BLaER1 treated with 17β-estradiol and CSF1 and Interleukin-3, amounts not matched to agents 10 nM and 100 nM (cell line): ENCODE measurements at regions not wholly inside any gene's neighbourhood (a gene's known extent, or its start where the extent isn't known, plus 50 kb on each side); places are given as distances from the start of the nearest gene placed in this dataset.

Source experiments
- H3K27ac ChIP-seq, 11 experiments: shearing (Covaris generic); formaldehyde crosslinking; 2 replicates each; pipeline ENCODE4 v1.8.1; 2022
- H3K27me3 ChIP-seq, 11 experiments: shearing (Covaris generic); formaldehyde crosslinking; 2 replicates each; pipeline ENCODE4 v1.8.1; 2022
- H3K36me3 ChIP-seq, 11 experiments: shearing (Covaris generic); formaldehyde crosslinking; 2 replicates each; pipeline ENCODE4 v1.8.1; 2022
- H3K4me1 ChIP-seq, 10 experiments: shearing (Covaris generic); formaldehyde crosslinking; 2 replicates each; pipeline ENCODE4 v1.8.1; 2022
- H3K4me2 ChIP-seq, 11 experiments: shearing (Covaris generic); formaldehyde crosslinking; 2 replicates each; pipeline ENCODE4 v1.8.1; 2022
- H3K4me3 ChIP-seq, 10 experiments: shearing (Covaris generic); formaldehyde crosslinking; 2 replicates each; pipeline ENCODE4 v1.8.1; 2022
- H3K9ac ChIP-seq, 11 experiments: shearing (Covaris generic); formaldehyde crosslinking; 2 replicates each; pipeline ENCODE4 v1.8.1; 2022
- H3K9me3 ChIP-seq, 11 experiments: shearing (Covaris generic); formaldehyde crosslinking; replicated peaks in 1 of 11; 2 replicates each; pipeline ENCODE4 v1.8.1; 2022
- H4K20me1 ChIP-seq, 11 experiments: shearing (Covaris generic); formaldehyde crosslinking; 2 replicates each; pipeline ENCODE4 v1.8.1; 2022
- Cebpa-rat ChIP-seq, 11 experiments: shearing (Covaris generic); IDR thresholded peaks; 2 replicates each; pipeline ENCODE4 v1.8.1; 2022

DNA sequence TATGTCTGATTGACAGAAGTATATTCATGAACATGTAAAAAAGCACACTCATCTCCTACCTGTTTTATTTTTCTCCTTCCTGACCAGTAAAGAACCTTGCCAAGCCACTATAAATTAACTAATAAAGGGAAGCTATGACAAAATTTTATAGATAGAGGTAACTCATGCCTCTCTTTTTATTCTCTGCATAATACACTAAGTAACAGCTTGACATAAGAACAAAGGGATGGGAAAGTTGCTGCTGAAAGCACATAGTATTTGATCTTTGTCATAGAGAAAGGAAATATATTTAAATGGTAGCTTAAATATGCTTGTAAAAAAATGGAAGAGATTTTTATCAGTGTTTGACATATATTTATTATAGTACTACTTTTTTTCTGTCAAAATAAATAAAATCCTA lies 1065.7 kb upstream of the CDH9 start:
- TF ChIP-seq Cebpa-rat (IDR thresholded peaks at IDR 0.05): no peak
- H3K27me3 ChIP-seq: no peaks in the 10 kb centered on the region
- no peaks in the 10 kb centered on the region for H4K20me1 ChIP-seq
- H3K27ac ChIP-seq: no peak overlapping the region
- H3K4me3 ChIP-seq: no peak overlapping the region
- no peaks in the 10 kb centered on the region for H3K9me3 ChIP-seq
- no peaks in the 10 kb centered on the region for H3K4me1 ChIP-seq
- H3K9ac ChIP-seq: no peak overlapping the region
- no peaks in the 10 kb centered on the region for H3K36me3 ChIP-seq
- no peak overlapping the region for H3K4me2 ChIP-seq

DNA sequence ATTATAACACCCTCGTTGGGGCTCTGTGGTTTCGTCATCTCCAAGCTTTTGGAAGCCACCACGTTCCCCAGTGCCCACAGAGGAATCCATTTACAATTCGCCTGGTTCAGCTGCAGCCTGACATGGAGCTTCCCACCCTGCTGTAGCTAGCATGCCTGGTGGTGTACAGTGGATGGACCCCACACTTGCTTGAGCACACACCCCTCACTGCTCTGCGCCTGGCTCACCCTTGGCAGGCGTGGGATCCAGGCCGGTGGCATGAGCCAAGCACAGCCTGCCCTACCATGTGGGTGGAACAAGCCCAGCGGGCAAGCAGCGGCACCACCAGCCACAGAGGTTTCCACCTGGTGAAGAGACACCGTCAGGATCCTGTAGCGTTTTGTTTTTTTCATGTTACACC lies 1045.7 kb upstream of the CDH9 start:
- no peak for TF ChIP-seq Cebpa-rat (IDR thresholded peaks at IDR 0.05)
- Histone ChIP-seq H3K4me2 (no peak overlapping the region), H3K9ac (no peak overlapping the region), H3K4me1 (no peaks in the 10 kb centered on the region), H4K20me1 (no peaks in the 10 kb centered on the region), H3K9me3 (no peaks in the 10 kb centered on the region), H3K27ac (no peak overlapping the region), H3K36me3 (no peaks in the 10 kb centered on the region), H3K4me3 (no peak overlapping the region), H3K27me3 (no peaks in the 10 kb centered on the region)

DNA sequence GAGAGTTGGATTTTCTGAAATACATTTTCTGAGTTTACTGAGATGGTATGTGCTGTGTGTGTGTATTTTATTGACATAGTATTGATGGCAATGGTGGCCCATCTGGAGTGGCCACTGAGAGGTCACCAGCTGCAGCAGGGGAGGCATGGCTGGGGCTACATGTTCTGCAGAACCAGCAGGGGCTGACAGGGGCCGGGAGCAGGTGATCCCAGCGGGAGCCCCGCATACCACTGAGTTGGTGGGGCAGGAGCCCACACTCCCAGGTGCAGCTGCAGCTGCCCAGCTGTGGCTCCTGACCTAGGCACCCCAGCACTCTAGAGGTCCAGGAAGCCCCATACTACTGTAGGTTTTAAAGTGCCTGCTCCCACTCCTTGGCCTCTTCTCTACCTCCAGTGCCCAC lies 1044.2 kb upstream of the CDH9 start:
- no peaks in the 10 kb centered on the region for H3K4me1 ChIP-seq
- peaks cover 3 to 6% (median 5%) of the 10 kb centered on the region in 11 experiments; a peak in 19 of 22 replicates for H3K9me3 ChIP-seq
- no peak overlapping the region for H3K9ac ChIP-seq
- H3K27ac ChIP-seq: no peak overlapping the region
- no peaks in the 10 kb centered on the region for H3K27me3 ChIP-seq
- H3K36me3 ChIP-seq: no peaks in the 10 kb centered on the region
- no peaks in the 10 kb centered on the region for H4K20me1 ChIP-seq
- H3K4me2 ChIP-seq: no peak overlapping the region
- H3K4me3 ChIP-seq: no peak overlapping the region
- TF ChIP-seq Cebpa-rat (IDR thresholded peaks at IDR 0.05): no peak

DNA sequence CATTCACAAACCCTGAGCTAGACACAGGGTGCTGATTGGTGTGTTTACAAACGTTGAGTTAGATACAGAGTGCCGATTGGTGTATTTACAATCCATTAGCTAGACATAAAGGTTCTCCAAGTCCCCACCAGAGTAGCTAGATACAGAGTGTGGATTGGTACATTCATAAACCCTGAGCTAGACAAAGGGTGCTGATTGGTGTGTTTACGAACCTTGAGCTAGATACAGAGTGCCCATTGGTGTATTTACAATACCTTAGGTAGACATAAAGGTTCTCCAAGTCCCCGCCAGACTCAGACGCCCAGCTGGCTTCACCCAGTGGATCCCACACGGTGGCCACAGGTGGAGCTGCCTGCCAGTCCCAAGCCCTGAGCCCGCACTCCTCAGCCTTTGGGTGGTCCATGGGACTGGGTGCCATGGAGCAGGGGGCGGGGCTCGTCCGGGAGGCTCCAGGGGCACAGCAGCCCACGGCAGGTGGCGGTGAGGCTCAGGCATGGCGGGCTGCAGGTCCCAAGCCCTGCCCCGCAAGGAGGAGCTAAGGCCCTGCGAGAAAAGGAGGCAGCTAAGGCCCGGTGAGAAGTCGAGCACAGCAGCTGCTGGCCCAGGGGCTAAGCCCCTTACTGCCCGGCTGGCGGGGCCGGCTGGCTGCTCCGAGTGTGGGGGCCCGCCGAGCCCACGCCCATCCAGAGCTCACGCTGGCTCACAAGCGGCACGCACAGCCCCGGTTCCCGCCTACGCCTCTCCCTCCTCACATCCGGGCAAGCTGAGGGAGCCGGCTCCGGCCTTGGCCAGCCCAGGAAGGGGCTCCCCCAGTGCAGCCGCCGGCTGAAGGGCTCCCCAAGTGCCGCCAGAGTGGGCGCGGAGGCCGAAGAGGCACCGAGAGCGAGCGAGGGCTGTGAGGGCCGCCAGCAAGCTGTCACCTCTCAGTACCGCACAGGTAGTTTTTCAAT lies 1039.2 kb upstream of the CDH9 start:
- no peaks in the 10 kb centered on the region for H3K4me1 ChIP-seq
- TF ChIP-seq Cebpa-rat (IDR thresholded peaks at IDR 0.05): no peak

DNA sequence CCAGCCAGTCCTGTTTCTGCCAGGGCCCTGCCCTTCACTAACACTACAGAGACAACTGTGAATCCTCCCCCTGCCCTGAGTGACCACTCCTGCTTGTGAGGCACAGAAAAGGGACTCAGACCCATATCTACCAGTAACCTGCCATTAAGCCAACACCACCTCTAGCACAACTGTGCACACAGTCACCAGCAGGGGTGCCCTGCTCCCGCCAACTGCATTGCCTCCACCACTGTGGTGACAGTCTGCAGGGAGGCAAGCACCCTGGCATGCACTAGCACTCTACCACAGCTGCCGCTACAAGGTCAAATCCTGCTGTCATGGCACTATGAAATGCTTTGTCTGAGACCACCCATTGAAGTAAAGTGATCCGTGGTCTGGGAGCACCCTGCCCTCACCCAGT lies 1028.5 kb upstream of the CDH9 start:
- H3K4me2 ChIP-seq: no peak overlapping the region
- no peaks in the 10 kb centered on the region for H3K27me3 ChIP-seq
- H4K20me1 ChIP-seq: no peaks in the 10 kb centered on the region
- no peak overlapping the region for H3K27ac ChIP-seq
- H3K4me1 ChIP-seq: no peaks in the 10 kb centered on the region
- no peak overlapping the region for H3K9ac ChIP-seq
- TF ChIP-seq Cebpa-rat (IDR thresholded peaks at IDR 0.05): no peak
- peaks cover 0 to 4% (median 0%) of the 10 kb centered on the region in 11 experiments; a peak in 1 of 22 replicates for H3K9me3 ChIP-seq
- no peak overlapping the region for H3K4me3 ChIP-seq
- no peaks in the 10 kb centered on the region for H3K36me3 ChIP-seq

More for the DNA sequence above, 1039.2 kb upstream of the CDH9 start:
- Histone ChIP-seq H3K9ac (no peak overlapping the region), H3K36me3 (no peaks in the 10 kb centered on the region), H4K20me1 (no peaks in the 10 kb centered on the region), H3K27ac (no peak overlapping the region), H3K4me2 (no peak overlapping the region), H3K27me3 (no peaks in the 10 kb centered on the region), H3K4me3 (no peak overlapping the region), H3K9me3 (peaks cover 10 to 17% (median 14%) of the 10 kb centered on the region in 11 experiments; a peak in 20 of 22 replicates)

DNA sequence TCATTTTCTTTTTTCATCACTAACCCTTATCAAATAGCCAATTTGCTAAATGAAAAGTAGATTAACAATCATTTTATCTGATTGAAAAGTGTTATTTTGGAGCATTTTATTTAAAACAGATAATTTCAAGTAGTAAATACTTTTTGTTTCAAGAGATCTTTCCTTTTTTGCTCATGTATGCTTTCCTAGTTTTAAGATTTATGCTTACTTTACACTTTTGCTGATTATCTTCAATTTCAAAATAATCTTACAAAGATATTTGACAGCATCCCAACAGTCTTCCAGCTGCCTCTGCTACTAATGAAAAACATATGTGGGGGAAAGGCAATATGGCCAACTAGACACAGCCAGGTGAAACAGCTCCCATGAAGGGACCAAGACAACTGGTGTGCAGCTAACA lies 1027.3 kb upstream of the CDH9 start:
- Histone ChIP-seq H3K4me2 (no peak overlapping the region), H3K27me3 (no peaks in the 10 kb centered on the region), H3K4me3 (no peak overlapping the region), H3K9me3 (peaks cover 0 to 4% (median 0%) of the 10 kb centered on the region in 11 experiments; a peak in 1 of 22 replicates), H3K4me1 (no peaks in the 10 kb centered on the region), H4K20me1 (no peaks in the 10 kb centered on the region), H3K27ac (no peak overlapping the region), H3K36me3 (no peaks in the 10 kb centered on the region), H3K9ac (no peak overlapping the region)
- TF ChIP-seq Cebpa-rat (IDR thresholded peaks at IDR 0.05): no peak

DNA sequence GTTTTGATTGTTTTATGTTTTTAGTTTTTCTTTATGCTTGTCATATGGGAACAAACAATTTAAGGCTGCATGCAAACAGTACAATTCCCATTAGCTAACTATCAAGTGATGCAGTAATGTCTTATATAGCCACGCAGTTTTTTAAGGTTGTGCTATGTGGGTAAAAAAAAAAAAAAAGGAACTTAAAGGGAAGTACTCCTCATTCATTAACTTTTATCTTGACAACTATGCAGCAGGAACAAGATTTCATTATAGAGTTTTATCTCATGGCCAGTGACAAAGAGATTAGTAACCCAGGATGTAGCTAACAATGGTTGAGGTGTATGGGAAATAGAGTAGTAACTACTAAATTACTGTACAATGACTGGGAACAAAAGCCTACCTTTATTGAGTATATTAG lies 1008.2 kb upstream of the CDH9 start:
- no peaks in the 10 kb centered on the region for H3K36me3 ChIP-seq
- no peak overlapping the region for H3K4me3 ChIP-seq
- TF ChIP-seq Cebpa-rat (IDR thresholded peaks at IDR 0.05): no peak
- no peaks in the 10 kb centered on the region for H4K20me1 ChIP-seq
- H3K4me1 ChIP-seq: no peaks in the 10 kb centered on the region
- H3K9ac ChIP-seq: no peak overlapping the region
- H3K27me3 ChIP-seq: no peaks in the 10 kb centered on the region
- no peak overlapping the region for H3K4me2 ChIP-seq
- H3K9me3 ChIP-seq: no peaks in the 10 kb centered on the region
- H3K27ac ChIP-seq: no peak overlapping the region

DNA sequence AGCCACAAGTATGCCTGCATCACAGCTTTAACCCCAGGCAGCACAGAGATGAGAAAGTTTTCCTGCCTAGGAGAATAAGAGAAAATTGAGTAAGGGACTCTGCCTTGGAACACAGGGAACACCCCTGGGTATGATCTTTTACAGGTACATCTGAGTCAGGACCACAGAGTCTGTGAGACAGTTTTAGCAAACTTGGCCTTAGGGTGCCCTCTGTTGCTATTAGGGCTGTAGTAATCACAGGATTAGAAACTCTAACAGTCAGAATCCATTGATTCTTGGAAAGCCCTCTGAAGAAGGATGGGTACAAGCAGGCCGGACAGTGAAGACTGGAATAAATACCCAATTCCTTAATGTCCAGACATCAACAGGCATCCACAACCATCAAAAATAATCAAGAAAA lies 989.5 kb upstream of the CDH9 start:
- no peaks in the 10 kb centered on the region for H3K4me1 ChIP-seq
- no peaks in the 10 kb centered on the region for H3K27me3 ChIP-seq
- H3K36me3 ChIP-seq: no peaks in the 10 kb centered on the region
- no peak for TF ChIP-seq Cebpa-rat (IDR thresholded peaks at IDR 0.05)
- H3K4me3 ChIP-seq: no peak overlapping the region
- no peak overlapping the region for H3K4me2 ChIP-seq
- H4K20me1 ChIP-seq: no peaks in the 10 kb centered on the region
- H3K9ac ChIP-seq: no peak overlapping the region
- H3K9me3 ChIP-seq: peaks cover 16 to 25% (median 20%) of the 10 kb centered on the region in 11 experiments; a peak in 21 of 22 replicates
- H3K27ac ChIP-seq: no peak overlapping the region

DNA sequence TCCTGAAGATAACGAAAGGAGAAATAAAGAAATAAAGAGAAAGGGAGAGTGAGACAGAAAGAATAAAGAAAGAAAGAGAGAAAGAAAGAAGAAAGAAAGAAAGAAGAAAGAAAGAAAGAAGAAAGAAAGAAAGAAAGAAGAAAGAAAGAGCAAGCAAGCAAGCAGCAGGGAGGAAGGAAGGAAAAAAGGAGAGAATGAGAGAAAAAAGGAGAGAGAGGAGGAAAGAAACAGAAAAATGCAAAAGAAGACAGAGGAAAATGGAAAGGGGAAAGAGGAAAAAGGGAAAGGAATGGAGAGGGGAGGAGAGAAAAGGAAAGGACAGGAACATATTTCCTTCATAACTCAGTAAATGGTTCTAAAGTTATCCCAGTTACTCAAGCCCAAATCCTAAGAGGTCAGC lies 978.8 kb upstream of the CDH9 start:
- TF ChIP-seq Cebpa-rat (IDR thresholded peaks at IDR 0.05): no peak
- H3K9ac ChIP-seq: no peak overlapping the region

DNA sequence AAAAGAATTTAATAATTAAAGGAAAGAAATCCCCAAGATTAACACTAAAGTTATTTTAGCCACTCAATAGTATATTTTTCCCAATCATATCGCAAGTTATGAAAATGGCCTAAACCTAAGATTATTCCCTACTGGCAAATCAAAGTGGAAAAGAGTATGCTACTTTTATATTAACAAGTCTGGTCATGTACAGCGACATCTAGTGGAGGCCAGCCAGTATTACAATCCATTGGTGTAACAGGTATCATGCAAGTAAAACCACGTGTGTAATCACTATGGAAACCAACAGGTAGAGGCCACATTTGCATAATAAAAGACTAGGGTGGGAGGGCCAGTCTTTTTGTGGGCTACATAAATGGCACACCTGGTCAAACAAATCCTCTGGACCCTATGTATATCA lies 976.4 kb upstream of the CDH9 start:
- Histone ChIP-seq H3K27ac (no peak overlapping the region), H3K36me3 (no peaks in the 10 kb centered on the region), H3K27me3 (no peaks in the 10 kb centered on the region), H3K4me2 (no peak overlapping the region), H3K9me3 (peaks cover 37 to 55% (median 52%) of the 10 kb centered on the region in 11 experiments), H4K20me1 (no peaks in the 10 kb centered on the region), H3K9ac (no peak overlapping the region), H3K4me1 (no peaks in the 10 kb centered on the region), H3K4me3 (no peak overlapping the region)
- TF ChIP-seq Cebpa-rat (IDR thresholded peaks at IDR 0.05): no peak

More for the DNA sequence above, 978.8 kb upstream of the CDH9 start:
- Histone ChIP-seq H4K20me1 (no peaks in the 10 kb centered on the region), H3K4me3 (no peak overlapping the region), H3K9me3 (peaks cover 24 to 42% (median 41%) of the 10 kb centered on the region in 11 experiments), H3K4me2 (no peak overlapping the region), H3K27ac (no peak overlapping the region), H3K4me1 (no peaks in the 10 kb centered on the region), H3K36me3 (no peaks in the 10 kb centered on the region), H3K27me3 (no peaks in the 10 kb centered on the region)
